ENCODE measurements at regions not wholly inside any gene's neighbourhood (a gene's known extent, or its start where the extent isn't known, plus 50 kb on each side); places are given as distances from the start of the nearest gene placed in this dataset.

GRCh38 chr1:239125893-239126292 lies 260.5 kb upstream of the CHRM3 start:
- no peaks in the 10 kb centered on the region for H4K20me1 ChIP-seq (ENCODE audit: insufficient read depth, low read length)
- DNase-seq (no peak), ATAC-seq (ENCODE audit: insufficient read depth, low read depth) (no peak)
- H2AFZ ChIP-seq (ENCODE audit: low read depth, low read length): no peak overlapping the region
- no peak overlapping the region for H3K4me3 ChIP-seq (ENCODE audit: low read depth in 1 of 2, low read length in 2 of 2)
- H3K27ac ChIP-seq (ENCODE audit: low read length): no peak overlapping the region
- no peak overlapping the region for H3K4me2 ChIP-seq (ENCODE audit: insufficient read depth, low read length)
- H3K4me1 ChIP-seq (ENCODE audit: insufficient read depth, low read length): no peaks in the 10 kb centered on the region
- no peak overlapping the region for H3K9ac ChIP-seq (ENCODE audit: low read depth, low read length)
- H3K9me3 ChIP-seq (ENCODE audit: insufficient read depth, low read length, severe bottlenecking): no peaks in the 10 kb centered on the region
- no peaks in the 10 kb centered on the region for H3K79me2 ChIP-seq (ENCODE audit: insufficient read depth, low read length)
- TF ChIP-seq CTCF (IDR thresholded peaks at IDR 0.05; ENCODE audit: borderline replicate concordance, extremely low read depth, low read length, poor library complexity, severe bottlenecking) (no peak), EZH2 (IDR thresholded peaks at IDR 0.05; ENCODE audit: borderline replicate concordance, low read depth, low read length, severe bottlenecking) (no peak)
- no peaks in the 10 kb centered on the region for H3K36me3 ChIP-seq (ENCODE audit: insufficient read depth, low read length)
- no peaks in the 10 kb centered on the region for H3K27me3 ChIP-seq (ENCODE audit: insufficient read depth, low read length, poor library complexity)

DNA sequence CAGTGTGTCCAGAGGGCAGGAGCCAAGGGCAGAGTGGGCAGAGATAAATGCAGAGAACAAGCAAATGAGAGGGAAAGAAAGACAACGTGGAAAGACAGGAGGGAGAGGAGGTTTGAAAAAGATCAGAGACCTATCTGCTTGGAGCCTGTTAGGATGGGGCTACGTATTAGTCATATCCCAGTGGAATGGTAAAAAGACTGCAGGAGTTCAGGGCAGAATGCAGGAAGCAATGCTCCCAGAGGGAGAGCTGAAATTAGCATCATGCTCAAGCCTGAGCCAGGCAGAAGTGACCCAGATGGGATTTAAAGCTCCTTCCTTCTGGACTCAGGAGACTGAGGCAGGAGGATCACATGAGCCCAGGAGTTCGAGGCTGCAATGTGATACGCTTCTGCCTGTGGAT lies 261.3 kb upstream of the CHRM3 start:
- Histone ChIP-seq H3K27me3 (ENCODE audit: insufficient read depth, low read length, poor library complexity) (no peaks in the 10 kb centered on the region), H3K36me3 (ENCODE audit: insufficient read depth, low read length) (no peaks in the 10 kb centered on the region), H3K79me2 (ENCODE audit: insufficient read depth, low read length) (no peaks in the 10 kb centered on the region), H2AFZ (ENCODE audit: low read depth, low read length) (no peak overlapping the region), H3K27ac (ENCODE audit: low read length) (no peak overlapping the region), H3K9ac (ENCODE audit: low read depth, low read length) (no peak overlapping the region), H3K4me3 (ENCODE audit: low read depth in 1 of 2, low read length in 2 of 2) (no peak overlapping the region), H3K9me3 (ENCODE audit: insufficient read depth, low read length, severe bottlenecking) (no peaks in the 10 kb centered on the region), H3K4me2 (ENCODE audit: insufficient read depth, low read length) (no peak overlapping the region), H4K20me1 (ENCODE audit: insufficient read depth, low read length) (no peaks in the 10 kb centered on the region), H3K4me1 (ENCODE audit: insufficient read depth, low read length) (no peaks in the 10 kb centered on the region)
- DNase-seq (no peak), ATAC-seq (ENCODE audit: insufficient read depth, low read depth) (no peak)
- TF ChIP-seq EZH2 (IDR thresholded peaks at IDR 0.05; ENCODE audit: borderline replicate concordance, low read depth, low read length, severe bottlenecking): no peak

DNA sequence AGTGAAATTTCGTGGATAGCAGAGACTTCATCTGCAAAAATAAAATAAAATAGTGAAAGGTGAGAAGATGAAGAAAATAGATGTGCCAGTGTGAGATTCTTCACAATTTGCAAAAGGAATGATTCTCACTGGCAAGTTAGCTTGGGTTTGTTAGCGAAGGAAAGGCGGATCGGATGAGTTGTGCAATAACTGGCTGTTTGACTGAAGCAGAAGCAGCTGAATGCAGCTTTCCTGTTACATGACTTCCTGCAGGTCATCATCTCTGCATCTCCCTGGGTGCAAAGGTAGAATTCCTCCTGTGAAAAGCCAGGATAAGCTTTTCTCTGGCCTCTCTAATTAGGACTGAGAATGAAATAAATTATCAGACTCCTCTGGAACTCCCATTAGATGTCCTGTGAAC lies 263.1 kb upstream of the CHRM3 start:
- Histone ChIP-seq H3K4me1 (ENCODE audit: insufficient read depth, low read length) (no peaks in the 10 kb centered on the region), H3K27ac (ENCODE audit: low read length) (no peak overlapping the region), H3K36me3 (ENCODE audit: insufficient read depth, low read length) (no peaks in the 10 kb centered on the region), H3K9ac (ENCODE audit: low read depth, low read length) (no peak overlapping the region), H3K27me3 (ENCODE audit: insufficient read depth, low read length, poor library complexity) (no peaks in the 10 kb centered on the region), H2AFZ (ENCODE audit: low read depth, low read length) (no peak overlapping the region), H3K79me2 (ENCODE audit: insufficient read depth, low read length) (no peaks in the 10 kb centered on the region), H4K20me1 (ENCODE audit: insufficient read depth, low read length) (no peaks in the 10 kb centered on the region), H3K9me3 (ENCODE audit: insufficient read depth, low read length, severe bottlenecking) (no peaks in the 10 kb centered on the region), H3K4me3 (ENCODE audit: low read depth in 1 of 2, low read length in 2 of 2) (no peak overlapping the region), H3K4me2 (ENCODE audit: insufficient read depth, low read length) (no peak overlapping the region)
- ATAC-seq (ENCODE audit: insufficient read depth, low read depth): no peak
- no peak for TF ChIP-seq EZH2 (IDR thresholded peaks at IDR 0.05; ENCODE audit: borderline replicate concordance, low read depth, low read length, severe bottlenecking)
- no peak for TF ChIP-seq CTCF (IDR thresholded peaks at IDR 0.05; ENCODE audit: borderline replicate concordance, extremely low read depth, low read length, poor library complexity, severe bottlenecking)
- no peak for DNase-seq

- no peaks in the 10 kb centered on the region for H4K20me1 ChIP-seq (ENCODE audit: insufficient read depth, low read length)
- H3K4me2 ChIP-seq (ENCODE audit: insufficient read depth, low read length): no peak overlapping the region
- no peak for ATAC-seq (ENCODE audit: insufficient read depth, low read depth)
- H3K9me3 ChIP-seq (ENCODE audit: insufficient read depth, low read length, severe bottlenecking): no peaks in the 10 kb centered on the region
- no peak for DNase-seq
- no peaks in the 10 kb centered on the region for H3K79me2 ChIP-seq (ENCODE audit: insufficient read depth, low read length)
- H3K27ac ChIP-seq (ENCODE audit: low read length): no peak overlapping the region
- no peak for TF ChIP-seq CTCF (IDR thresholded peaks at IDR 0.05; ENCODE audit: borderline replicate concordance, extremely low read depth, low read length, poor library complexity, severe bottlenecking)
- no peak for TF ChIP-seq EZH2 (IDR thresholded peaks at IDR 0.05; ENCODE audit: borderline replicate concordance, low read depth, low read length, severe bottlenecking)
- no peaks in the 10 kb centered on the region for H3K36me3 ChIP-seq (ENCODE audit: insufficient read depth, low read length)
- no peaks in the 10 kb centered on the region for H3K27me3 ChIP-seq (ENCODE audit: insufficient read depth, low read length, poor library complexity)
- H3K9ac ChIP-seq (ENCODE audit: low read depth, low read length): no peak overlapping the region
- H3K4me1 ChIP-seq (ENCODE audit: insufficient read depth, low read length): no peaks in the 10 kb centered on the region
- no peak overlapping the region for H3K4me3 ChIP-seq (ENCODE audit: low read depth in 1 of 2, low read length in 2 of 2)
- no peak overlapping the region for H2AFZ ChIP-seq (ENCODE audit: low read depth, low read length)
These were observed 274.1 kb upstream of the CHRM3 start for GRCh38 chr1:239112101-239112935.

All from DND-41 (cell line).